Cardiac fibroblast (primary cell): ENCODE measurements at regions not wholly inside any gene's neighbourhood (a gene's known extent, or its start where the extent isn't known, plus 50 kb on each side); places are given as distances from the start of the nearest gene placed in this dataset.
A peak's percentile ranks its signal among the peaks of the same experiment; 100 is the strongest.

Experiments used
- DNase-seq, 2 donors: peaks; one replicate each; pipeline versions ENCODE4 v3.0.0 to v3.0.0-alpha.2; 2010; ENCODE audit warnings: low read depth in 2 of 2
- H3K4me3 ChIP-seq, 2 donors: replicated peaks in 1 of 2; 1 replicate in 1 of 2; 2 replicates in 1 of 2; pipeline ENCODE4 v1.5.1; 2011; ENCODE audit warnings: low read depth in 2 of 2, low read length in 2 of 2, mild to moderate bottlenecking in 2 of 2, moderate library complexity in 1 of 2
- CTCF ChIP-seq: IDR thresholded peaks from one replicate; pipeline ENCODE4 v1.5.1; 2011; ENCODE audit warnings: low read depth, mild to moderate bottlenecking, low read length, inconsistent platforms

GRCh38 chr2:146576339-146577111, 1268.3 kb upstream of the ACVR2A start:
- H3K4me3 ChIP-seq = no peak overlapping the region
- DNase-seq = peak; percentile 3 to 41
- no peak for TF ChIP-seq CTCF

- TF ChIP-seq CTCF = no peak
- no peak overlapping the region for H3K4me3 ChIP-seq
- DNase-seq = peak in 1 of 2 donors; percentile 55
Measured at GRCh38 chr2:146572598-146572997, 1272.2 kb upstream of the ACVR2A start.

- DNase-seq = no peak
- TF ChIP-seq CTCF = no peak
Measured at GRCh38 chr2:146561996-146562395, 1282.8 kb upstream of the ACVR2A start.

GRCh38 chr2:146547236-146547635, 1297.6 kb upstream of the ACVR2A start:
- DNase-seq = no peak
- no peak for TF ChIP-seq CTCF
- H3K4me3 ChIP-seq = no peak overlapping the region

More at GRCh38 chr2:146561996-146562395, 1282.8 kb upstream of the ACVR2A start:
- H3K4me3 ChIP-seq = no peak overlapping the region

GRCh38 chr2:146544701-146545100, 1300.1 kb upstream of the ACVR2A start:
- TF ChIP-seq CTCF = no peak
- no peak overlapping the region for H3K4me3 ChIP-seq
- DNase-seq = no peak

GRCh38 chr2:146541896-146542295, 1302.9 kb upstream of the ACVR2A start:
- DNase-seq = no peak
- no peak overlapping the region for H3K4me3 ChIP-seq
- TF ChIP-seq CTCF = no peak
